Right lobe of liver (tissue), 6 donors: ENCODE measurements at regions not wholly inside any gene's neighbourhood (a gene's known extent, or its start where the extent isn't known, plus 50 kb on each side); places are given as distances from the start of the nearest gene placed in this dataset.

Source experiments
- ATAC-seq, 4 donors: fragments of 200-7000 bp; cut with Tn5 transposase; one replicate each; pipeline ENCODE4 v1.9.1; 2020; ENCODE audit warnings: mild to moderate bottlenecking in 4 of 4, moderate library complexity in 4 of 4
- DNase-seq, 3 donors: peaks; one replicate each; pipeline ENCODE4 v3.0.0-alpha.2; 2020
- H3K27ac ChIP-seq, 3 donors: fragments of 200-600 bp; one replicate each; pipeline ENCODE4 v1.8.0; 2022
- H3K27me3 ChIP-seq, 2 donors: fragments of 200-600 bp; one replicate each; pipeline ENCODE4 v1.8.0; 2022
- H3K36me3 ChIP-seq, 4 donors: fragments of 200-600 bp; sonication (generic) in 1 of 4; one replicate each; pipeline versions ENCODE4 v1.5.1 to v1.8.0; 2017 to 2022; ENCODE audit warnings: control low read depth in 1 of 4
- H3K4me1 ChIP-seq, 4 donors: fragments of 200-600 bp; sonication (generic) in 1 of 4; one replicate each; pipeline versions ENCODE4 v1.5.1 to v1.8.0; 2017 to 2022; ENCODE audit warnings: control low read depth in 1 of 4
- H3K4me3 ChIP-seq, 3 donors: fragments of 200-600 bp; one replicate each; pipeline ENCODE4 v1.8.0; 2022
- H3K9me3 ChIP-seq, 4 donors: fragments of 200-600 bp; sonication (generic) in 1 of 4; one replicate each; pipeline versions ENCODE4 v1.5.1 to v1.8.0; 2017 to 2022; ENCODE audit warnings: control low read depth in 1 of 4
- POLR2A ChIP-seq: fragments of 450-650 bp; IDR thresholded peaks from one replicate; pipeline ENCODE4 v1.6.1; 2017; ENCODE audit warnings: antibody characterized with exemption, mild to moderate bottlenecking
- WGBS: methylation state at CpG from one replicate; pipeline ENCODE4 v1.1.6; 2018; ENCODE audit warnings: low coverage, low lambda C conversion rate; ENCODE audit not compliant: insufficient coverage; ENCODE audit errors: missing lambda C conversion rate; 5-methylcytosine and 5-hydroxymethylcytosine counted together
- intact Hi-C, 2 donors: fragments of 100-400 bp; cut with DNase I; formaldehyde crosslinking; loops; one replicate each; pipeline versions ENCODE4 v1.11.2 to v1.14.1; 2022
- TF ChIP-seq, protein P1 (sequence below), 4 donors: fragments of 200-600 bp in 3 of 4; fragments of 450-650 bp in 1 of 4; IDR thresholded peaks; one replicate each; pipeline versions ENCODE4 v1.5.1 to v1.8.0; 2016 to 2022; ENCODE audit warnings: antibody characterized with exemption in 4 of 4, mild to moderate bottlenecking in 2 of 4
- donor health status: DM: no; HTN: yes; CAD: no.
- donor health status: DM: no; HTN: no; CAD: no.
- donor health status: DM: no; HTN: no; CAD: no.
- donor health status: DM: no; HTN: yes; CAD: no.
- donor health status: DM: no; HTN: yes; CAD: no.

DNA sequence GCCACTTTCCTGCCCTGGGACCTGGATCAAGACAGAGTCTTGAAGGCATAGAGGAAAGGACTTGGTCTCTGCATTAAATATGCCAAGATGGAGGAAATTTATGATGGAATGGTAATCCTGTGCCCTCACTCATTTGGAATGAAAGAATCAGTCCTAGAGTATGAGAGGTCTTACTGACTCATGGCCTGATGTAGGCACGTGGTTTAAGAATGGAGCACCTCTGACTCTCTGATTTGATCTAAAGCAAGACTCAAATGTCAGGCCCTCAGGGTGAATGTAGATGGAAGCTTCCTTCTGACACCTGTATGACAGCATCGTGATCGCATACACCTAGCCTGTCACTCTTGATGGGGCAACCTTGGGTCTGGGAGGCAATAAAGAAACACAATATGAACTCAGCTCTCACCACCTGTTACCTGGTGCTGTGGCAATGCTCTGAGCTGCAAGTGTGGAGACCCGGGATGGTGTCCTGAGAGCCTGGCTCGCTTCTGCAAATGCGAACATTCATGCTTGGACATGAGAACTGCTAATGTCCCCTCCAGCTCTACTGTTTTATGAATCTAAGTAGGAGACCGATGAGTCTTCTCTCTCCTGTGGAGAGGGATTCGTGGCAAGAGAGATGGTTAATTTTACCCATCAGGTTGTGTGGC is 229.9 kb downstream of the ABCC12 start:
- H3K36me3 ChIP-seq: no peaks in the 10 kb centered on the region
- H3K27me3 ChIP-seq: no peaks in the 10 kb centered on the region
- H3K27ac ChIP-seq: no peak overlapping the region
- TF ChIP-seq POLR2A: no peak
- TF ChIP-seq, protein P1, sequence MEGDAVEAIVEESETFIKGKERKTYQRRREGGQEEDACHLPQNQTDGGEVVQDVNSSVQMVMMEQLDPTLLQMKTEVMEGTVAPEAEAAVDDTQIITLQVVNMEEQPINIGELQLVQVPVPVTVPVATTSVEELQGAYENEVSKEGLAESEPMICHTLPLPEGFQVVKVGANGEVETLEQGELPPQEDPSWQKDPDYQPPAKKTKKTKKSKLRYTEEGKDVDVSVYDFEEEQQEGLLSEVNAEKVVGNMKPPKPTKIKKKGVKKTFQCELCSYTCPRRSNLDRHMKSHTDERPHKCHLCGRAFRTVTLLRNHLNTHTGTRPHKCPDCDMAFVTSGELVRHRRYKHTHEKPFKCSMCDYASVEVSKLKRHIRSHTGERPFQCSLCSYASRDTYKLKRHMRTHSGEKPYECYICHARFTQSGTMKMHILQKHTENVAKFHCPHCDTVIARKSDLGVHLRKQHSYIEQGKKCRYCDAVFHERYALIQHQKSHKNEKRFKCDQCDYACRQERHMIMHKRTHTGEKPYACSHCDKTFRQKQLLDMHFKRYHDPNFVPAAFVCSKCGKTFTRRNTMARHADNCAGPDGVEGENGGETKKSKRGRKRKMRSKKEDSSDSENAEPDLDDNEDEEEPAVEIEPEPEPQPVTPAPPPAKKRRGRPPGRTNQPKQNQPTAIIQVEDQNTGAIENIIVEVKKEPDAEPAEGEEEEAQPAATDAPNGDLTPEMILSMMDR (IDR thresholded peaks at IDR 0.05): no peak
- DNase-seq (no peak), ATAC-seq (no peak)
- 66% methylated on average over 6 of the region's 8 CpGs for WGBS
- no peak overlapping the region for H3K4me3 ChIP-seq
- H3K9me3 ChIP-seq: no peaks in the 10 kb centered on the region
- intact Hi-C loops: no loop called here
- H3K4me1 ChIP-seq: no peaks in the 10 kb centered on the region

DNA sequence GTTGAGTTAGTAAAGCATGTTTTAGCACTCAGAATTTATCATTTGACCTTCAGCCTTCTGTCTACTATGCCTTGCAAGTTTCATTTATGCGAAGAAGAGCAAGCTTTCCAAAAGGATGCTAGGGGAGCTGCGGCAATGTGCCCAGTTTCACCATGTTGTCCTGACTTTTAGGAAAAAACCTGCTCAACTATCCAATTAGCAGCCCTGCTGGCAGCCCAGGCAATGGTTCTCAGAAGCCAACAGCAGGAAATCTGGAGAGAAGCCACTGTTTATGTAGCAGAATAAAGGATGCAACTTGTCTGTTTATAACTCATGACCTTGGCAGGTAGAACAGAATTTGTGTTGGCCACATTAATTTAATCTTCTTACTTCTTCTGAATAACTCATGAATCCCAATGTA is 230.8 kb downstream of the ABCC12 start:
- no peak for TF ChIP-seq POLR2A
- TF ChIP-seq, protein P1 (IDR thresholded peaks at IDR 0.05): no peak
- 51% methylated on average over 2 of the region's 2 CpGs for WGBS

DNA sequence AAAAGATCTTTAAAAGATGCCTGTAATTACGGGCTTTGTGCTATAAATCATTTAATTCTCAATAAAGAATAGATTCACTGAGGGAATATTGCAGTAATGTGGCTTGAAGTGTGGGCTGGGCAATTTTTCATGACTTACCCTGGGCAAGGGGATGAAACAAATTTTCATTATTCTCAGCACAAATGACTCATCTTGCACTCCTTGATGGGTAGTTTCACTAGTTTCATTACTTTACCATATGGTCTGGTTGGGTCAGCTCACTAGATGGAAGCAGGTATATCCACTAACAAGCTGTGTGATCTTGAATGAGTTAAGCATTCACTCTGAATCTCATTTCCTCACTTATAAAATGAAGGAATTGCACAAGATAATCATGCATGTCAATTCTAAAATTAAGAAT is 234.3 kb downstream of the ABCC12 start:
- Histone ChIP-seq H3K4me1 (no peaks in the 10 kb centered on the region), H3K27ac (no peak overlapping the region), H3K4me3 (no peak overlapping the region), H3K27me3 (no peaks in the 10 kb centered on the region), H3K36me3 (no peaks in the 10 kb centered on the region), H3K9me3 (no peaks in the 10 kb centered on the region)
- DNase-seq: no peak
- no peak for ATAC-seq
- TF ChIP-seq, protein P1 (IDR thresholded peaks at IDR 0.05): no peak
- no peak for TF ChIP-seq POLR2A
- WGBS: 46% methylated on average over 1 of the region's 1 CpG
- intact Hi-C loops: no loop called here

More for the DNA sequence above, 230.8 kb downstream of the ABCC12 start:
- Histone ChIP-seq H3K27me3 (no peaks in the 10 kb centered on the region), H3K27ac (no peak overlapping the region), H3K36me3 (no peaks in the 10 kb centered on the region), H3K4me3 (no peak overlapping the region), H3K4me1 (no peaks in the 10 kb centered on the region), H3K9me3 (no peaks in the 10 kb centered on the region)
- ATAC-seq (no peak), DNase-seq (no peak)
- intact Hi-C loops: no loop called here

DNA sequence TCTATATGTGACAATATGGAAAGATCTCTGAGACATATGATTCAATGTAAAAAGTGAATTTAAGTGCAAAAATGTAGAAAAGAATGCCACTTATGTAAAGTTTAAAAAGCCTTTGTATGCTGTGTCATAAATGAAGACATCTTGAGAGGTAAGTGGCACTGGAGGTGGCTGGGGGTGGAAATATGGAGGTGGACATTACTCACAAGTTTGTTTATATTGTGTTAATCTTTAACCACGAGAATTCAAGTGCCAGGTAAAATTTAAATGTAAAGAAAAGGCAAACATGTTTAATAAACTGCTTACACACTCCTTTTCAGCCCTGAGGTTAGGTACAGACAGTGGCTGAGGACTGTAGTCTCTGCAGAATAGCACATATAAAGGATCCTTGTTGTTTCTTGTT is 235.1 kb downstream of the ABCC12 start:
- intact Hi-C loops: no loop called here
- no peak overlapping the region for H3K4me3 ChIP-seq
- no peaks in the 10 kb centered on the region for H3K27me3 ChIP-seq
- H3K9me3 ChIP-seq: no peaks in the 10 kb centered on the region
- no peak overlapping the region for H3K27ac ChIP-seq
- DNase-seq (no peak), ATAC-seq (no peak)
- no peaks in the 10 kb centered on the region for H3K4me1 ChIP-seq
- WGBS: 0% methylated on average over 1 of the region's 1 CpG
- no peak for TF ChIP-seq POLR2A
- TF ChIP-seq, protein P1 (IDR thresholded peaks at IDR 0.05): no peak
- no peaks in the 10 kb centered on the region for H3K36me3 ChIP-seq

DNA sequence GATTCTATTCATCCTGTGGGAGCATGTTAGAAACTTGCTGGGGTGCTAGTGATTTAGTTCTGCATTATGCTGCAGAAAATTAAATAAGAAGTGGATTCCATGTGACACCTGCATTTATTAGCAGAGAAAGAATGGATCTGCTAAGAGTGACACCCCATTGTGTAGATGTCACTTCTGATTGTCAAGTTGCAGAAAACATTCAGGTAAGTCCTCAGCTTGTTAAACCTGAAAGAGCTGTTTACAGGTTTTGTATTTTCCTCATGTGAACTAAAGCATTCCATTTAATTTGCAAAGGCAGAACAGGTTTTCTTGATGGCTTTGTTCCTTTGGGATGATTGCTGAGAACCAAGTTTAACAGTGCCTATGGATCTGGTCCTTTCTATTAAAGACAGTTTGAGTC is 238.7 kb downstream of the ABCC12 start:
- ATAC-seq (no peak), DNase-seq (no peak)
- Histone ChIP-seq H3K9me3 (no peaks in the 10 kb centered on the region), H3K27ac (no peak overlapping the region), H3K36me3 (no peaks in the 10 kb centered on the region), H3K27me3 (no peaks in the 10 kb centered on the region), H3K4me1 (no peaks in the 10 kb centered on the region), H3K4me3 (no peak overlapping the region)
- intact Hi-C loops: no loop called here
- TF ChIP-seq, protein P1 (IDR thresholded peaks at IDR 0.05): no peak
- TF ChIP-seq POLR2A: no peak
